ENCODE measurements at regions not wholly inside any gene's neighbourhood (a gene's known extent, or its start where the extent isn't known, plus 50 kb on each side); places are given as distances from the start of the nearest gene placed in this dataset.
"Not testable (repeated sequence)": the region's sequence is repeated elsewhere in the genome, so short reads cannot be mapped to it uniquely, and the experiment has no call there.

DNA sequence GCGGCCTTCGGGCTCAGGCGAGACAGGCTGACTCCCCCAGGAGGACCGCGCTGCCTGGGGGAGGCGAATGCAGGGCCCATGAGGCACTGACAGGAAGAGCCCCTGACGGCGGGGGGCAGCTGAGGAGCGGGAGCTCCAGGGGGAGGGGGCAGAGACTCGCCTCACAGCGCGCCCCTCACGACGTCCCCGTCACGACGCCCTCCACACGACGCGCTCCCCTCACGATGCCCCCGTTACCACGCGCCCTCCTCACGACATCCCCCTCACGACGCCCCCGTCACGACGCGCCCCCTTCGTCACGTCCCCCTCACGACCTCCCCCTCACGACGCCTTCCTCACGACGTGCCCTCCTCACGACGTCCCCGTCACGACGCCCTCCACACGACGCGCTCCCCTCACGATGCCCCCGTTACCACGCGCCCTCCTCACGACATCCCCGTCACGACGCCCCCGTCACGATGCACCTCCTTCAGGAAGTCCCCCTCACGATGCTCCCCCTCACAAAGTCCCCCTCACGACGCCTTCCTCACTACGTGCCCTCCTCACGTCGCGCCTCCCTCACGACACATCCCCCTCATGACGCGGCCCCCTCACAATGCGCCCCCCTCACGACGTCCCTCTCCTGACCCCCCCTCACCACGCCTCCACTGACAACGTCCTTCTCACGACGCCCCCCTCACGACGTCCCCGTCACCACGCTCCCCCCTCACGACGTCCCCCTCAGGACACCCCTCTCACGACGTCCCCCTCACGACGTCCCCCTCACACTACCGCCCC is 99.6 kb downstream of the ING1 start:
- no peak for DNase-seq
- ChIA-PET POLR2A (interaction anchor here (1.1 kb wide), 1 partner anchor 9 kb away, joined by 3 read pairs; no protein-coding TSS in a partner anchor), CTCF (no interaction called here)
- Mint-ChIP-seq H3K36me3 (ENCODE audit: low read depth) (no peaks in the 10 kb centered on the region), H3K4me3 (no peak overlapping the region), H3K4me1 (peaks cover 6% of the 10 kb centered on the region), H3K27me3 (peaks cover 38% of the 10 kb centered on the region), H3K9me3 (no peaks in the 10 kb centered on the region), H3K27ac (no peak overlapping the region)

DNA sequence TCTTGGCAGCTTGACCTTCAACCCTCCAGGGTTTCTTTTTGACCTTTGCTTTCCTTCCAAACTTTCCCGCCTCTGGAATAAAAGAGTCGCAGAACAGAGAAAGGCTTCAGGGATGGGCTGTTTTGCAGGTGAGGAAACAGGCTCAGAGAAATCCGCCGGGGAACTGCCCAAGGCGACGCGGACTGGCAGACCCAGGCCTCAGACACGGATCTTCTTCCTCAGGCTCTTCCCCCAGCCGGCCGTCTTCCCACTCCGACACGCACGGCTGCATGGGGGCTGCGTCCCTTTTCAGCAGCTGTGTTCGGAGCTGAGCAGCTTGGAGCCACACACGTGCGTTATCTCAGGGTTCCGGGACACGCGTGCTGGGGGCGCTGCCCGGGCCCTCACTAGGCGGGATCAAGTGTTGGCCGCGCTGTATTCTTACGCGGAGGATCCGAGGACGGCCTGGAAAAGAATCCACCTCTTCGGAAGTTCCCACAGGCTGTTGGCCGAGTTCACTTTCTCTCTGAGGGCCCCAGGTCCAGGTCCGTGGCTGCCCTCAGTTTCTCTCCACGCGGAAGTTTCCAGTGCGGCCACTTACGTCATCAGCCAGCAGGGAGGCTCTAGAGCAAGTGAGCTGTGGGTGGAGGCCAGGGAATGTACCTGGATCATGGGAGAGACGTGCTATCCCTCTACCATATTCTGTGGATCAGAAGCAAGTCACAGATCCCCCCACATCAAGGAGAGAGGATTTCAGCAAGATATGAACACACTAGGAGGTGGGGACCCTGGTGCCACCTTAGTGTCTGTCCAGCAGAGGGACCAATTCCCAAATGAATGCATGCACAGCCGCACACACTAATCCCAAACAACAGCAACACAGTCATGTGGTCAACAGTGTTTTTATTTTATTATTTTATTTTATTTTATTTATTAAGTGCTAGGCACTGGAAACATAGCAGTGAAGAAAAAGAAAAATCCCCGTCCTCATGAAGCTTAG is 100.4 kb downstream of the ING1 start:
- no peaks in the 10 kb centered on the region for H3K9me3 Mint-ChIP-seq
- ChIA-PET CTCF (interaction anchor here (1.1 to 2.6 kb wide), 2 partner anchors 131 to 358 kb away, joined by 3 to 10 read pairs; no protein-coding TSS in a partner anchor), POLR2A (no interaction called here)
- H3K4me1 Mint-ChIP-seq, result peaks cover 6% of the 10 kb centered on the region
- no peak for DNase-seq
- H3K36me3 Mint-ChIP-seq (ENCODE audit: low read depth), result no peaks in the 10 kb centered on the region
- no peak overlapping the region for H3K4me3 Mint-ChIP-seq
- H3K27ac Mint-ChIP-seq, result no peak overlapping the region
- peaks cover 31% of the 10 kb centered on the region for H3K27me3 Mint-ChIP-seq

DNA sequence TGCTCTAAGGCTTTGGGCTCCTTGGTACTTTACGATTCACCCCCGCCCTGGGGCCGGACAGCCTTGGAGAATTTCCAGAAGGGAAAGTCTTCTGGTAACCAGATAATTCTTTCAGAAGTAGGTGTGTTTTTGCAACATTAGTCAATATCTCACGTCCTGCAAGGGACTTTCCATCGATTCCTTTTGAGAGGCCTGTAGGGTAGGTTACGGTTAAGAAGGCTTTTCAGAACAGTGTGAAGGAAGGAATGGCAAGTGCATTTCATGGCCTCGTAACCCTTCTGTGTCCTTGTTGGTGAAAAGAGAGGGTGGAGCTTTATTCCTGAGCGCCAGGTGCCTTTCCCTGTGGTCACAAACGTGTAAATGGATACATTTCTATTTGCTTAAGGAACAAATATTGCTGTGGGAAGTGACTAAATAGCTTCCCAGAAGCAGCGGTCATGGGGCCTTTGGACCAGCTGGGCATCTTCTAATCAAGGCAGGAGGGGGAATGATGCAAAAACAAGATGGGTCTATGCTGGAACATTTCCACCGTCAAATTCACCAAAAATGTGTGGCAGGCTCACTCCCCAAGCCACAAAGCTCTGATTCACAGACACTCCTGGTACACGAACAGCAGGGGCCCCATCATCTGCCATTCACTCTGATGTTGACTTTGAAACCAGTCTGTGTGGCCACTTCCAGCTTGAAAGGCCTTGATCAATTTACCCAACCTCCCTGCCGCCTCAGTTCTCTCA is 99.2 kb downstream of the ANKRD10 start:
- Mint-ChIP-seq H3K27me3 (peaks cover 22% of the 10 kb centered on the region), H3K27ac (no peak overlapping the region), H3K4me1 (peaks cover 11% of the 10 kb centered on the region), H3K4me3 (no peak overlapping the region), H3K36me3 (ENCODE audit: low read depth) (no peaks in the 10 kb centered on the region), H3K9me3 (no peaks in the 10 kb centered on the region)
- ChIA-PET POLR2A (no interaction called here), CTCF (interaction anchor here (0.7 to 2.6 kb wide), 4 partner anchors 10 to 360 kb away, joined by 3 to 10 read pairs (median 3); no protein-coding TSS in a partner anchor)
- DNase-seq, result no peak

DNA sequence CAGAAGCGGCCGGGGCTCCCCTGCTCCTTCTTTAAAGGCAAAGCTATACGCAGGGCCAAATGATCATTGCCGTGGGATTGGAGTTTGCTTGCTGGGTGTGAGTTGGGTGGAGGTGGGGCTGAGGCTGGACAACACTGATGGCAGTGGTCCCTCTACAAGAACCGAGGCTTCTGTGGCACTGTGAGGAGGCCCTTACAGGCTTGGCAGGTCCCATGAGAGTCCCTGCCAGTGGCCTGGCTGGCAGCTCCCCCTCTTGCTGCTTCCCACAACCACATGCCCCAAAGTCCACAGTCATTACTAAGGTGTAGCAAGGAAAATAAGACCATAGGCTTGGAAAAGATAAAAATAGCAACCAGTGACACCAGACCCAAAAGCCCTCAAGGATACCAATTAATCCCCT is 98.4 kb downstream of the ANKRD10 start:
- no peaks in the 10 kb centered on the region for H3K36me3 Mint-ChIP-seq (ENCODE audit: low read depth)
- H3K27ac Mint-ChIP-seq, result no peak overlapping the region
- no peaks in the 10 kb centered on the region for H3K9me3 Mint-ChIP-seq
- POLR2A ChIA-PET, result no interaction called here
- H3K4me1 Mint-ChIP-seq, result peaks cover 11% of the 10 kb centered on the region
- peaks cover 14% of the 10 kb centered on the region for H3K27me3 Mint-ChIP-seq
- CTCF ChIA-PET, result interaction anchor here (1.1 to 2.6 kb wide), 2 partner anchors 9 to 133 kb away, joined by 3 to 10 read pairs; no protein-coding TSS in a partner anchor
- H3K4me3 Mint-ChIP-seq, result no peak overlapping the region
- DNase-seq, result no peak

DNA sequence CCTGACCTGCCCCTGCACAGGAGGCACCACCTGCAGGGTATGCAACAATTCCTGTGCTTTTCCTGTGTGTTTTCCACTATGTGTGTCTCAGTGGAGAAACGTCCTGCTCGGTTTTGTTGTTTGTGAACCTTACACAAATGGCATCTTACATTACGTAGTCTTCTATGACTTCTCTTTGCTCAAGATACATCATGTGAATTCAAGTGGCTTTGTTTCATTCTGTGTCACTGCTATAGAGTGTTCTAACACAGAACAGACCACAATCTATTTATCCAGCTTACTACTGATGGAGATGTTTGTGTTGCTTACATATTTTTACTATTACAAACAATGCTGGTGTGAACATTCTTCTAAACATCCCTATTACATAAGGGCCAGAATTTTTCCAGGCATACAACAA is 97.7 kb downstream of the ANKRD10 start:
- DNase-seq, result no peak
- Mint-ChIP-seq H3K27ac (no peak overlapping the region), H3K9me3 (no peaks in the 10 kb centered on the region), H3K4me1 (peaks cover 8% of the 10 kb centered on the region), H3K27me3 (peaks cover 8% of the 10 kb centered on the region), H3K4me3 (no peak overlapping the region), H3K36me3 (ENCODE audit: low read depth) (no peaks in the 10 kb centered on the region)
- ChIA-PET CTCF (interaction anchor here (0.6 to 4.1 kb wide), 5 partner anchors 31 to 224 kb away, joined by 3 to 35 read pairs (median 7); no protein-coding TSS in a partner anchor), POLR2A (no interaction called here)

DNA sequence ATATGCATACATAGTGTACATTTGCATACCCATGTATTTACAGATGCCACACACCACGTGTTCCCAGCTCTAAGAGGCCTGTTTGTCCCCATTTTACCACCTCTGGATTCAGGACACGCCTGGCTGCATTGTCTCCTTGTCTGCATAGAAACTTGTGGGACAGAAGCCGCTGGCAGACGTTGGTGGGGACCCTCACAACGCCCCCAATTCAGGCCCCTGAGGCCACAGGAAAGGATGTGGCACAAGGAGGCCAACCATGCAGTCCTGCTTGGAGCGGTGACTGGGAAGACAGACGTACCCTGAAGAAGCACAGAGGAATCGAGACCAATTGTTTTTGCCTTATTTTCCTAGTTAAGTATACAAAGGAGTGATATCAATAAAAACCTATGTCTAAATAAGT is 96.1 kb downstream of the ANKRD10 start:
- POLR2A ChIA-PET, result no interaction called here

DNA sequence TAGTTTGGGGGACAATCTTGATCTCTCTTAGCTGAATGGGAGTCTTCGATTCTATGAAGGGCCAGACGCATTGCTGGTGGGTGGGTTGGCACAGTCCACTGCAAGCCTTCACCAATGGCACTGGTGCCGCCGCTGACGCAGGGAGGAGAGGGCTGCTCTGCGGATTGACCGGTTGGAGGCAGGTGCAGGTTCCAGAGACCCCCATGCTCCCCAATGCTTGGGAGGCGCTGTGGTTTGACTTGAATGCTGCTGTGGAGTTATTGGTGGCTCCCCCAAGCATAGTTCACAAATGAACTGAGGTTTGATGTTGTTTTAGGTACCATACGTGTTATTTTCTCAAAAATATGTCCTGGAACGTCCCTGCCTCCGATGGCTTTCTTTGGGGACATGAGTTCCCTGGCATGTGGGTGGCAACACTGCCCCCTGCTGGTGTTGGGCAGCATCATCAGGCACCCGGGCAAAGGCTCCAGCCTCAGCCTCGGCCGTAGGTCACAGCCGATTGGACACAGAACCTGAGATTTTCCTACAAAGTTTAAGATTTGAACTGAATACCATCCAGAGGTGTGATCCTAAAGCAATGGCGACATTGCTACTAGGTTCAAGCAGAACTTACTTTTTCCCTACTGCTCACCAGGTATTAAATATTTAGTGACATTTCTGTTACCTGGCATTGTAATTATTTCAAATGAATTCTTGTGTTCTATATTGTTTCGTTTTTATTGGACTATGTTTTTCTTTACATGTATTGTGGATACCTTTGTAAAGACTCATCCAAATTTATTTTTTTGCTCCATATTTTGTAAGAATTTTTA is 95.5 kb downstream of the ANKRD10 start:
- peaks cover 5% of the 10 kb centered on the region for H3K4me1 Mint-ChIP-seq
- DNase-seq, result peak; percentile 80
- ChIA-PET POLR2A (no interaction called here), CTCF (interaction anchor here (0.8 to 4.1 kb wide), 11 partner anchors 20 to 363 kb away, joined by 3 to 35 read pairs (median 6); no protein-coding TSS in a partner anchor)
- H3K27ac Mint-ChIP-seq, result no peak overlapping the region
- no peak overlapping the region for H3K4me3 Mint-ChIP-seq
- H3K9me3 Mint-ChIP-seq, result no peaks in the 10 kb centered on the region
- H3K36me3 Mint-ChIP-seq (ENCODE audit: low read depth), result no peaks in the 10 kb centered on the region
- peaks cover 1% of the 10 kb centered on the region for H3K27me3 Mint-ChIP-seq

More for the DNA sequence above, 96.1 kb downstream of the ANKRD10 start:
- Mint-ChIP-seq H3K4me3 (no peak overlapping the region), H3K9me3 (no peaks in the 10 kb centered on the region), H3K36me3 (ENCODE audit: low read depth) (no peaks in the 10 kb centered on the region), H3K27ac (no peak overlapping the region), H3K4me1 (peaks cover 5% of the 10 kb centered on the region), H3K27me3 (peaks cover under 1% of the 10 kb centered on the region)
- no peak for DNase-seq
- CTCF ChIA-PET, result interaction anchor here (0.8 to 4.1 kb wide), 12 partner anchors 19 to 363 kb away, joined by 3 to 35 read pairs (median 3); no protein-coding TSS in a partner anchor

DNA sequence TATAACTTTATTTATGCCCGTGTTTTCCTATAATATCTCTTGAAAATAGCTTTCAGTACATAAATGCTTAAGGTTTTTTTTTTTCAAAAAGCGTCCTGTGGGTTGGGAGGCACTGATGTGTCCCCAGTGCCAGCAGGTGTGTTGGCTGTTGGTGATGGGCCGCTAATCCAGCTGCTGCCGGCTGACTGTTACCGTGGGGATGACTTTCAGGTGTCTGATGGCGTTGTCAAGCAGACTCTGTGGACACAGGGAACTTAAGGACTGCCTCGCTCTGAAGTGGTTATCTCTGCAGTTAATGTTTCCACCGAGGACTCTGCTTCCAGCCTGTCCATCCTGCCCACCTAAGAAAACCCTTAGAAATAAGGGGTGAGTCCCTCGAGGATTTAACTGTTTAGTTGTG is 94.5 kb downstream of the ANKRD10 start:
- Mint-ChIP-seq H3K27me3 (peaks cover 1% of the 10 kb centered on the region), H3K27ac (no peak overlapping the region), H3K9me3 (no peaks in the 10 kb centered on the region), H3K4me3 (no peak overlapping the region), H3K4me1 (peaks cover 5% of the 10 kb centered on the region), H3K36me3 (ENCODE audit: low read depth) (no peaks in the 10 kb centered on the region)
- no peak for DNase-seq
- ChIA-PET CTCF (interaction anchor here (0.6 to 4.1 kb wide), 5 partner anchors 21 to 1834 kb away, joined by 3 to 35 read pairs (median 5); no protein-coding TSS in a partner anchor), POLR2A (interaction anchor here (0.7 to 0.8 kb wide), 2 partner anchors 137 to 596 kb away, joined by 3 read pairs; no protein-coding TSS in a partner anchor)

DNA sequence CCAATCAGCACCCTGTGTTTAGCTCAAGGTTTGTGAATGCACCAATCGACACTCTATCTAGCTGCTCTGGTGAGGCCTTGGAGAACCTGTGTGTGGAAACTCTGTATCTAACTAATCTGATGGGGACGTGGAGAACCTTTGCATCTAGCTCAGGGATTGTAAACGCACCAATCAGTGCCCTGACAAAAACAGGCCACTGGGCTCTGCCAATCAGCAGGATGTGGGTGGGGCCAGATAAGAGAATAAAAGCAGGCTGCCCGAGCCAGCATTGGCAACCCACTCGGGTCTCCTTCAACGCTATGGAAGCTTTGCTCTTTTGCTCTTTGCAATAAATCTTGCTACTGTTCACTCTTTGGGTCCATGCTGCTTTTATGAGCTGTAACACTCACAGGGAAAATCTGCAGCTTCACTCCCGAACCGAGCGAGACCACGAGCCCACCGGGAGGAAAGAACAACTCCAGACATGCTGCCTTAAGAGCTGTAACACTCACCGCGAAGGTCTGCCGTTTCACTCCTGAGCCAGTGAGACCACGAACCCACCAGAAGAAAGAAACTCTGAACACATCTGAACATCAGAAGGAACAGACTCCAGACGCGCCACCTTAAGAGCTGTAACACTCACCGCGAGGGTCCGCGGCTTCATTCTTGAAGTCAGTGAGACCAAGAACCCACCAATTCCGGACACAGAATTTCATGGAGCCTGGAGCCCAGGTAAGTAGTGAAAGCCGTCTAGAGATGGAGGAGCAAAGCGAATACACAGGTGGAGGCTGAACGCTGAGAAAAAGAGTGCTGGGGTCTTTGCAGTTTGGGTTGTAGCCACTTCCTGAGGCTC is 92.8 kb downstream of the ANKRD10 start:
- POLR2A ChIA-PET, result interaction anchor here (1.2 kb wide), 1 partner anchor 10 kb away, joined by 3 read pairs; no protein-coding TSS in a partner anchor
- DNase-seq; H3K9me3 Mint-ChIP-seq; H3K36me3 Mint-ChIP-seq (ENCODE audit: low read depth); H3K27ac Mint-ChIP-seq; H3K27me3 Mint-ChIP-seq; H3K4me1 Mint-ChIP-seq: not testable (repeated sequence)
- H3K4me3 Mint-ChIP-seq, result peak overlapping the region; percentile 15
- CTCF ChIA-PET, result interaction anchor here (1.3 to 1.5 kb wide), 3 partner anchors 93 to 228 kb away, joined by 4 to 9 read pairs (median 4); partner anchors contain the start of gene ANKRD10

DNA sequence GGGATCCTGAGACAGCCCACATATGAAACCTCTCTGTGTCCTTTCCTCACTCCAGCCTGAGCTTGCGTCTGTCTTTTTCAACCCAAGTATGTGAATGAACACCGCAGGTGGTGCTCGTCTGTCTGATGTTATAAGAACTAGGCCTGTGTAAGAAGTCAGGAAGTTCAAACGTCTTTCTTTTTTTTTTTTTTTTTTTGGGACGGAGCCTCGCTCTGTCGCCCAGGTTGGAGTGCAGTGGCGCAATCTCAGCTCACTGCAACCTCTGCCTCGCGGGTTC is 92.3 kb downstream of the ANKRD10 start:
- no peaks in the 10 kb centered on the region for H3K36me3 Mint-ChIP-seq (ENCODE audit: low read depth)
- peaks cover 1% of the 10 kb centered on the region for H3K27me3 Mint-ChIP-seq
- ChIA-PET CTCF (interaction anchor here (0.6 to 1.5 kb wide), 4 partner anchors 93 to 229 kb away, joined by 4 to 9 read pairs (median 5); partner anchors contain the start of gene ANKRD10), POLR2A (no interaction called here)
- H3K9me3 Mint-ChIP-seq, result no peaks in the 10 kb centered on the region
- no peak overlapping the region for H3K27ac Mint-ChIP-seq
- H3K4me1 Mint-ChIP-seq, result peaks cover 5% of the 10 kb centered on the region
- no peak for DNase-seq
- peak overlapping the region; percentile 15 for H3K4me3 Mint-ChIP-seq

DNA sequence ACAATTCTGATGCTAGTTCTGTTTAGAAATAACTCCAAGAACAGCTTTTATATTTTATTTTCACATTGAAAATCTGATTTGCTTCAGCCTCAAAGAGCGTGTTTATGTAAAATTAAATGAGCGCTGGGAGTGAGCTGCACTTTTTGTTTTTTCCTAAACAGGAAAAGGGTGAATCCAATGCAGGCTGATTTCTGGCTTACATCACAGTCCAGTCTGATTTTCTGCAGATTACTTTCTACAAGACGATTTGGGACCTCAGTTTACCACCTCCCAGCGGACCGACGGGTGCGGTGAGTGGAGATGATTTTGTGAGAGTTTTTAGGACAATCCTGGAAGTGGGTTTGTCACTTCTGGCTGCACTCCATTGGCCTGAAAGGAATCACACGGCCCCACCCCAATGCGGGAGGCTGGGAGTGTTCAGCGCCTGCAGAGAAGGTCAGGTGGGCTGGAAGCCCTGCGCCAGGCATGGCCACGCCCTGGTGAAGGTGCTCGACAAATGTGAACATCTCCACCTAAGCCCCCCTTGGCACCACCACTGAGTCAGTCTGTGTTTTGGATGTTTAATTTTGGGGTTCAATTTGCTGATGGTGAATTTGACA is 90.1 kb downstream of the ANKRD10 start:
- ChIA-PET POLR2A (no interaction called here), CTCF (interaction anchor here (0.9 to 1.1 kb wide), 2 partner anchors 9 to 141 kb away, joined by 3 read pairs; no protein-coding TSS in a partner anchor)
- DNase-seq, result no peak
- Mint-ChIP-seq H3K27me3 (peaks cover 1% of the 10 kb centered on the region), H3K4me3 (no peak overlapping the region), H3K27ac (no peak overlapping the region), H3K4me1 (no peaks in the 10 kb centered on the region), H3K9me3 (no peaks in the 10 kb centered on the region), H3K36me3 (ENCODE audit: low read depth) (no peaks in the 10 kb centered on the region)

All from activated CD4-positive, alpha-beta memory T cell treated with anti-CD3 and anti-CD28 coated beads, Interleukin-2, amount 10 ng/mL, durations not matched to agents 7 days and 5 days (primary cell).